HG03060 (cell line): ENCODE measurements at regions not wholly inside any gene's neighbourhood (a gene's known extent, or its start where the extent isn't known, plus 50 kb on each side); places are given as distances from the start of the nearest gene placed in this dataset.

Source experiments
- ATAC-seq: cut with Tn5 transposase; IDR thresholded peaks from one replicate; pipeline ENCODE4 v1.9.1; 2021; ENCODE audit warnings: low read depth, moderate number of reproducible peaks; ENCODE audit not compliant: unreplicated experiment

- ATAC-seq = no peak
Observed at GRCh38 chr13:90118467-90119071, 1228.9 kb upstream of the MIR17HG start.

- ATAC-seq = no peak
Observed at GRCh38 chr13:90120026-90120425, 1227.5 kb upstream of the MIR17HG start.

GRCh38 chr13:90121784-90122183 lies 1225.7 kb upstream of the MIR17HG start:
- ATAC-seq = no peak

GRCh38 chr13:90122531-90122930 lies 1225.0 kb upstream of the MIR17HG start:
- no peak for ATAC-seq

GRCh38 chr13:90135558-90135957 lies 1211.9 kb upstream of the MIR17HG start:
- no peak for ATAC-seq

- ATAC-seq = no peak
Observed at GRCh38 chr13:90142251-90142650, 1205.2 kb upstream of the MIR17HG start.

GRCh38 chr13:90154311-90154960 lies 1193.1 kb upstream of the MIR17HG start:
- no peak for ATAC-seq

GRCh38 chr13:90156390-90156789 lies 1191.1 kb upstream of the MIR17HG start:
- ATAC-seq = no peak

- ATAC-seq = no peak
Observed at GRCh38 chr13:90168953-90169352, 1178.5 kb upstream of the MIR17HG start.

GRCh38 chr13:90170208-90170607 lies 1177.3 kb upstream of the MIR17HG start:
- no peak for ATAC-seq

- no peak for ATAC-seq
Observed at GRCh38 chr13:90171649-90172048, 1175.8 kb upstream of the MIR17HG start.

GRCh38 chr13:90177512-90177911 lies 1170.0 kb upstream of the MIR17HG start:
- no peak for ATAC-seq

GRCh38 chr13:90184355-90184754 lies 1163.1 kb upstream of the MIR17HG start:
- no peak for ATAC-seq

GRCh38 chr13:90185734-90186133 lies 1161.8 kb upstream of the MIR17HG start:
- ATAC-seq = no peak

- no peak for ATAC-seq
Observed at GRCh38 chr13:90187478-90188350, 1159.8 kb upstream of the MIR17HG start.

GRCh38 chr13:90188351-90188636 lies 1159.2 kb upstream of the MIR17HG start:
- ATAC-seq = no peak

- no peak for ATAC-seq
Observed at GRCh38 chr13:90197722-90198121, 1149.8 kb upstream of the MIR17HG start.

GRCh38 chr13:90201202-90201601 lies 1146.3 kb upstream of the MIR17HG start:
- ATAC-seq = no peak

- no peak for ATAC-seq
Observed at GRCh38 chr13:90201676-90202460, 1145.6 kb upstream of the MIR17HG start.

- ATAC-seq = no peak
Observed at GRCh38 chr13:90205081-90205480, 1142.4 kb upstream of the MIR17HG start.

GRCh38 chr13:90205911-90206310 lies 1141.6 kb upstream of the MIR17HG start:
- ATAC-seq = no peak
